ENCODE measurements at regions not wholly inside any gene's neighbourhood (a gene's known extent, or its start where the extent isn't known, plus 50 kb on each side); places are given as distances from the start of the nearest gene placed in this dataset.

GRCh38 chr3:147191795-147192385 is 214.5 kb downstream of the ZIC4 start:
- no peak overlapping the region for H3K4me3 ChIP-seq
- H3K4me2 ChIP-seq = no peak overlapping the region
- no peak overlapping the region for H2AFZ ChIP-seq
- DNase-seq (ENCODE audit: low spot score) (peak; percentile 90), ATAC-seq (peak; percentile 80)
- TF ChIP-seq STAT1 (IDR thresholded peaks at IDR 0.05; ENCODE audit: unreplicated experiment) (no peak), CTCF (conservative IDR thresholded peaks at IDR 0.05; ENCODE audit: low read depth in 2 of 2) (peak; percentile 74 to 80)
- H3K4me1 ChIP-seq (ENCODE audit: insufficient read depth) = no peaks in the 10 kb centered on the region
- H3K9me3 Mint-ChIP-seq = peaks cover 2% of the 10 kb centered on the region; the same call in 2 of the 3 replicates
- H3K79me2 ChIP-seq (replicated peaks; ENCODE audit: insufficient read depth) = no peaks in the 10 kb centered on the region
- no peak overlapping the region for H3K27ac Mint-ChIP-seq
- no peaks in the 10 kb centered on the region for H3K4me1 Mint-ChIP-seq
- H3K9me2 ChIP-seq (ENCODE audit: insufficient read depth) = no peaks in the 10 kb centered on the region
- no peak overlapping the region for H3K27ac ChIP-seq (ENCODE audit: low read depth)
- H3F3A ChIP-seq (replicated peaks; ENCODE audit: low read depth) = no peaks in the 10 kb centered on the region
- peaks cover 2% of the 10 kb centered on the region for H3K27me3 Mint-ChIP-seq (ENCODE audit: insufficient read depth, low read depth, poor library complexity)
- no peak overlapping the region for H3K4me3 Mint-ChIP-seq
- no peaks in the 10 kb centered on the region for H4K20me1 ChIP-seq (replicated peaks; ENCODE audit: insufficient read depth)
- H3K36me3 Mint-ChIP-seq (ENCODE audit: low read depth) = no peaks in the 10 kb centered on the region
- no peaks in the 10 kb centered on the region for H3K36me3 ChIP-seq (ENCODE audit: insufficient read depth)
- H3K27me3 ChIP-seq (ENCODE audit: insufficient read depth) = no peaks in the 10 kb centered on the region

GRCh38 chr3:147189016-147189415 is 217.3 kb downstream of the ZIC4 start:
- ATAC-seq (no peak), DNase-seq (ENCODE audit: low spot score) (no peak)
- Mint-ChIP-seq H3K27me3 (ENCODE audit: insufficient read depth, low read depth, poor library complexity) (peaks cover 2% of the 10 kb centered on the region), H3K9me3 (peaks cover 2% of the 10 kb centered on the region; the same call in 2 of the 3 replicates), H3K4me3 (no peak overlapping the region), H3K4me1 (no peaks in the 10 kb centered on the region), H3K36me3 (ENCODE audit: low read depth) (no peaks in the 10 kb centered on the region), H3K27ac (no peak overlapping the region)
- no peaks in the 10 kb centered on the region for H3K4me1 ChIP-seq (ENCODE audit: insufficient read depth)
- H3K4me3 ChIP-seq = no peak overlapping the region
- no peaks in the 10 kb centered on the region for H3K27me3 ChIP-seq (ENCODE audit: insufficient read depth)
- H2AFZ ChIP-seq = no peak overlapping the region
- H3K9me2 ChIP-seq (ENCODE audit: insufficient read depth) = no peaks in the 10 kb centered on the region
- H3K4me2 ChIP-seq = no peak overlapping the region
- TF ChIP-seq EZH2phosphoT487 (IDR thresholded peaks at IDR 0.05; ENCODE audit: unreplicated experiment) (no peak), ETS1 (IDR thresholded peaks at IDR 0.05) (no peak)
- H3K36me3 ChIP-seq (ENCODE audit: insufficient read depth) = no peaks in the 10 kb centered on the region
- H4K20me1 ChIP-seq (replicated peaks; ENCODE audit: insufficient read depth) = no peaks in the 10 kb centered on the region
- no peaks in the 10 kb centered on the region for H3F3A ChIP-seq (replicated peaks; ENCODE audit: low read depth)
- no peaks in the 10 kb centered on the region for H3K79me2 ChIP-seq (replicated peaks; ENCODE audit: insufficient read depth)
- no peak overlapping the region for H3K27ac ChIP-seq (ENCODE audit: low read depth)

- ATAC-seq = no peak
- H2AFZ ChIP-seq = no peak overlapping the region; the same call in 1 of the 2 replicates
- H3K27me3 Mint-ChIP-seq (ENCODE audit: insufficient read depth, low read depth, poor library complexity) = peaks cover 2% of the 10 kb centered on the region
- H3K4me1 ChIP-seq (ENCODE audit: insufficient read depth) = no peaks in the 10 kb centered on the region
- no peaks in the 10 kb centered on the region for H3K27me3 ChIP-seq (ENCODE audit: insufficient read depth)
- H3F3A ChIP-seq (replicated peaks; ENCODE audit: low read depth) = no peaks in the 10 kb centered on the region
- H3K9me2 ChIP-seq (ENCODE audit: insufficient read depth) = no peaks in the 10 kb centered on the region
- H3K27ac Mint-ChIP-seq = no peak overlapping the region
- no peaks in the 10 kb centered on the region for H3K4me1 Mint-ChIP-seq
- no peak overlapping the region for H3K4me2 ChIP-seq
- no peaks in the 10 kb centered on the region for H4K20me1 ChIP-seq (replicated peaks; ENCODE audit: insufficient read depth)
- no peaks in the 10 kb centered on the region for H3K79me2 ChIP-seq (replicated peaks; ENCODE audit: insufficient read depth)
- no peaks in the 10 kb centered on the region for H3K36me3 ChIP-seq (ENCODE audit: insufficient read depth)
- H3K4me3 Mint-ChIP-seq = no peak overlapping the region
- H3K27ac ChIP-seq (ENCODE audit: low read depth) = no peak overlapping the region
- no peak for TF ChIP-seq ZNF331 (CRISPR knock-in tag; IDR thresholded peaks at IDR 0.05; ENCODE audit: low read depth)
- no peak for TF ChIP-seq ZNF114 (CRISPR knock-in tag; IDR thresholded peaks at IDR 0.05)
- TF ChIP-seq POLR2AphosphoS5 (IDR thresholded peaks at IDR 0.05; ENCODE audit: low read depth) = no peak
- no peak for TF ChIP-seq ETS1 (IDR thresholded peaks at IDR 0.05)
- TF ChIP-seq JUNB (IDR thresholded peaks at IDR 0.05; ENCODE audit: unreplicated experiment) = no peak
- no peak for DNase-seq (ENCODE audit: low spot score)
- peaks cover 2% of the 10 kb centered on the region; the same call in 2 of the 3 replicates for H3K9me3 Mint-ChIP-seq
- no peak overlapping the region for H3K4me3 ChIP-seq
- no peaks in the 10 kb centered on the region for H3K36me3 Mint-ChIP-seq (ENCODE audit: low read depth)
Observed at GRCh38 chr3:147187687-147188086, 218.7 kb downstream of the ZIC4 start.
